ENCODE measurements at regions not wholly inside any gene's neighbourhood (a gene's known extent, or its start where the extent isn't known, plus 50 kb on each side); places are given as distances from the start of the nearest gene placed in this dataset.

DNA sequence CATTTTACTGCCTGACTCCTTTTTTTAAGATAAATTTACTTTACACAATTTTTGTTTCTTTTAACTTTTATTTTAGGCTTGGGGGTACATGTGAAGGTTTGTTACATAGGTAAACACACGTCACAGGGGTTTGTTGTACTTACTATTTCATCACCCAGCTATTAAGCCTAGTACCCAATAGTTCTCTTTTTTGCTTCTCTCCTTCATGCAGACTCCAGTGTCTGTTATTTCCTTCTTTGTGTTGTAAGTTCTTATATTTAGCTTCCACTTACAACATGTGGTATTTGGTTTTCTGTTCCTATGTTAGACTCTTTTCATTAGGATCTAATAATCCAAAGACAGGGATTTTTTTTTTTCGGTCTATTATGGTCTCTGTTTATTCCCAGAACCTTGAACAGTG, 83.5 kb upstream of the CCN6 start:
- intact Hi-C loops (cut with micrococcal nuclease) = no loop called here
- CTCF ChIA-PET (ENCODE audit: low intra/inter-chr PET ratio) = no interaction called here
- Histone ChIP-seq H3K9ac (ENCODE audit: insufficient read depth in 1 of 2, low read depth in 2 of 2, low read length in 2 of 2) (no peak overlapping the region), H3K36me3 (ENCODE audit: control insufficient read depth, insufficient read depth, low read length) (no peaks in the 10 kb centered on the region), H2AFZ (ENCODE audit: low read depth, low read length) (no peak overlapping the region), H3K4me3 (no peak overlapping the region), H3K27ac (ENCODE audit: extremely low read depth, low read depth, low read length) (no peak overlapping the region), H3K27me3 (ENCODE audit: control insufficient read depth in 2 of 2, insufficient read depth in 2 of 2, low read length in 2 of 2) (peaks cover 2 to 3% of the 10 kb centered on the region in 2 experiments; a peak in 3 of 5 replicates), H3K4me1 (replicated peaks in 1 of 2; ENCODE audit: control insufficient read depth in 2 of 2, insufficient read depth in 2 of 2, low read length in 2 of 2) (no peaks in the 10 kb centered on the region), H3K4me2 (ENCODE audit: insufficient read depth, low read length) (no peak overlapping the region), H3K9me1 (ENCODE audit: control insufficient read depth, insufficient read depth, low read length) (no peaks in the 10 kb centered on the region), H3K79me2 (ENCODE audit: control insufficient read depth, insufficient read depth, low read length) (no peaks in the 10 kb centered on the region), H4K20me1 (replicated peaks; ENCODE audit: control insufficient read depth, insufficient read depth, low read length) (no peaks in the 10 kb centered on the region), H3K9me3 (replicated peaks; ENCODE audit: control insufficient read depth, insufficient read depth, low read depth, low read length) (no peaks in the 10 kb centered on the region)
- in situ Hi-C loops (cut with MboI) = no loop called here
- no peak for ATAC-seq
- no peak for DNase-seq (ENCODE audit: extremely low read depth in 1 of 4, low spot score in 3 of 4)
- FAIRE-seq = no peak
- POLR2A ChIA-PET = interaction anchor here (0.6 kb wide), 1 partner anchor 16 kb away, joined by 3 read pairs; no protein-coding TSS in a partner anchor
- TF ChIP-seq RBBP5 (IDR thresholded peaks at IDR 0.05; ENCODE audit: borderline replicate concordance, insufficient read depth, low read length, poor library complexity, severe bottlenecking) = no peak
- TF ChIP-seq NCOA6 (IDR thresholded peaks at IDR 0.05) = no peak
- TF ChIP-seq, protein P1, sequence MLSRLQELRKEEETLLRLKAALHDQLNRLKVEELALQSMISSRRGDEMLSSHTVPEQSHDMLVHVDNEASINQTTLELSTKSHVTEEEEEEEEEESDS (CRISPR knock-in tag; IDR thresholded peaks at IDR 0.05) = no peak
- no peak for TF ChIP-seq DNMT1 (IDR thresholded peaks at IDR 0.05)
- TF ChIP-seq HEY1 (CRISPR knock-in tag; IDR thresholded peaks at IDR 0.05; ENCODE audit: borderline replicate concordance) = no peak
- no peak for TF ChIP-seq ILF3 (IDR thresholded peaks at IDR 0.05; ENCODE audit: borderline replicate concordance)
- TF ChIP-seq, protein P2, sequence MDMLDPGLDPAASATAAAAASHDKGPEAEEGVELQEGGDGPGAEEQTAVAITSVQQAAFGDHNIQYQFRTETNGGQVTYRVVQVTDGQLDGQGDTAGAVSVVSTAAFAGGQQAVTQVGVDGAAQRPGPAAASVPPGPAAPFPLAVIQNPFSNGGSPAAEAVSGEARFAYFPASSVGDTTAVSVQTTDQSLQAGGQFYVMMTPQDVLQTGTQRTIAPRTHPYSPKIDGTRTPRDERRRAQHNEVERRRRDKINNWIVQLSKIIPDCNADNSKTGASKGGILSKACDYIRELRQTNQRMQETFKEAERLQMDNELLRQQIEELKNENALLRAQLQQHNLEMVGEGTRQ (CRISPR knock-in tag; IDR thresholded peaks at IDR 0.05) = no peak
- TF ChIP-seq SUPT5H (IDR thresholded peaks at IDR 0.05) = no peak
- TF ChIP-seq, protein P3, sequence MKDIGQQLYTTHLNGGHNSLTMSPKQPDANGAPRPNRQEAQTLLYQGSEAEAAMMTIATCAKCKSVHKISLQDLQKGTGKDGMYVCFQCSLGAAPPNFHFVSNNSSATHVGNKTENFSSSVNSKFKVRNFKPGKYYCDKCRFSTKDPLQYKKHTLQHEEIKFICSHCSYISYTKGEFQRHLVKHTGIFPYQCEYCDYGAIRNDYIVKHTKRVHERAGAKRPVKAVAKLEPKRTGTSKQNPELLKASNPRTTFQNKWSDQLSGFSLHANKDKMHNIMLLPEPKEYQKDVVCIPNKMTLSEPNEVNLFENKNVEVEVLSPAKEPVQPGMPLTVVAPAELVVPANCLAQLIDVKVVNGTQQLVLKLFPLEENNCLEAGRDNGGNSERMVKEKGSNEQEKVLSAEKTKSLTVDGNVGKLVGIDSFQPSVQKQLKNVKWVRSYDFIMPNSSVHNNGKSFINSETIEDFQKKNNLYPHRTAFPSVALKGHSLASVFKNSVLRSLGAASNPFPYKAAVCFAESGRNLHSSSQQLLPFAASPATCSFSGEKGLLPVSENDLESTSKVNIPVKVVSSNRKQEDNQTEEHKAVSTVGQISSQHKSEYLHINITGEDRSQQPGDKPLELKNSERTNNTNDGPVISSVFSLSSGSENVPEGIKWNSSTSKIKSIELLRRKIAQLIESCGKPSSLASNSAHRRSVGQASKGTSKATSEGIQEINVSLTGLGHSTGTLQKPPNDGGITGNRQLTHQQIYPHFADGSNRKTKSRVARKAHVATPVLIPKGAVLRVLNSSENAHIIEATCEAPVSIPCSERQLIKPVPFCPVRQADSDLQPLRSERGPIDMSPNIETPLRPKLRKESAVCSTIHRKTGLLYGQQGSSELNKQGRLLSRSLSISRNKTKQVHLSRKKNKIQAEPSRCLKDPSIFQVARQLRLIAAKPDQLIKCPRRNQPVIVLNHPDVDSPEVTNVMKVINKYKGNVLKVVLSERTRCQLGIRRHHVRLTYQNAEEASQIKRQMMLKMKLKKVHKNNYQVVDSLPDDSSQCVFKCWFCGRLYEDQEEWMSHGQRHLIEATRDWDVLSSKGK (CRISPR knock-in tag; IDR thresholded peaks at IDR 0.05) = no peak
- no peak for TF ChIP-seq HSF4 (CRISPR knock-in tag; IDR thresholded peaks at IDR 0.05; ENCODE audit: borderline replicate concordance)
- TF ChIP-seq, protein P4, sequence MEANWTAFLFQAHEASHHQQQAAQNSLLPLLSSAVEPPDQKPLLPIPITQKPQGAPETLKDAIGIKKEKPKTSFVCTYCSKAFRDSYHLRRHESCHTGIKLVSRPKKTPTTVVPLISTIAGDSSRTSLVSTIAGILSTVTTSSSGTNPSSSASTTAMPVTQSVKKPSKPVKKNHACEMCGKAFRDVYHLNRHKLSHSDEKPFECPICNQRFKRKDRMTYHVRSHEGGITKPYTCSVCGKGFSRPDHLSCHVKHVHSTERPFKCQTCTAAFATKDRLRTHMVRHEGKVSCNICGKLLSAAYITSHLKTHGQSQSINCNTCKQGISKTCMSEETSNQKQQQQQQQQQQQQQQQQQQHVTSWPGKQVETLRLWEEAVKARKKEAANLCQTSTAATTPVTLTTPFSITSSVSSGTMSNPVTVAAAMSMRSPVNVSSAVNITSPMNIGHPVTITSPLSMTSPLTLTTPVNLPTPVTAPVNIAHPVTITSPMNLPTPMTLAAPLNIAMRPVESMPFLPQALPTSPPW (CRISPR knock-in tag; IDR thresholded peaks at IDR 0.05) = no peak
- no peak for TF ChIP-seq SNIP1 (IDR thresholded peaks at IDR 0.05; ENCODE audit: low read depth)
- BruUV-seq (replicated peaks) = no TSS peak
- 0% methylated on average over 2 of the region's 2 CpGs for WGBS (ENCODE audit: insufficient coverage, low coverage, missing lambda C conversion rate)

Data from K562 (cell line).